GM12801 (cell line): ENCODE measurements at regions not wholly inside any gene's neighbourhood (a gene's known extent, or its start where the extent isn't known, plus 50 kb on each side); places are given as distances from the start of the nearest gene placed in this dataset.

ENCODE experiments used
- CTCF ChIP-seq: IDR thresholded peaks from one replicate; pipeline ENCODE4 v1.5.1; 2011; ENCODE audit warnings: control low read depth; ENCODE audit not compliant: insufficient read length; ENCODE audit errors: extremely low read depth

- TF ChIP-seq CTCF: no peak
Observed at GRCh38 chr16:52050418-52050817, 496.5 kb downstream of the TOX3 start.

DNA sequence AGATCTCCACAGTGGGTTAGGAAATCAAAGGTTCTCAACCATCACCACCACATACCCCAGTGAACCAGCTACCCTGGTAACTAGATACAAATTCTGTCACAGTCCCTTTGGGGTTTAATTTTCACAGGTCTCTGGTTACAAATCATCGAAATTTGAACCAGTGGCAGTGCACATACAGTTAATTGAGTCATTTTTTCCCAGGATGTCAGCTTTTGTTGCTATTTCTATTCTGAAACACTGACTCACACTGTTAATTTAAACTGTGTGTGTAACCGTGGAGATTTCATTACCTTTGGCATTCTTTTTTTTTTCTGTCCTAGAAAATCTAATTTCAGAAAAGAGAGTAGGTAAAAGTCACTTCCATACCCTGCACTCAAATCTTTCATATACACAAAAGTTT lies 511.5 kb downstream of the TOX3 start:
- TF ChIP-seq CTCF: no peak

DNA sequence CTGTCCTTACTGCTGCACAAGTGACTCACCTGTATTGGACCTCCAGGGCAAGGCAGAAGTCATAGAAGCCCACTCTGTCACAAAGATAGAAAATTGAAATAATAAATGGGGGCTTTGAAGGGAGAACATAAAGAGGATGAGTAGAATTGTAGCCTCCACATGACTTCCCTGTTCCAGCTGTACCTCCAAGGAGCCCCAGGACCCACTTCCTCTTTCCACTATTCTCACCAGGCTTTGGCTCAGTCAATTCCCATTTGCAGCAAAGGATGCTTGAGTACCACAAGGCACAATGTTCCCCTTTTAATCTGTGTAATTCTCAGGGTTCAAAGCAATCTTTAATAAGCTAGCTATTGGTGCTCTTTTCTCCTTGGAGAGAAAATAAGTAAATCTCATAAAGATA lies 512.1 kb downstream of the TOX3 start:
- TF ChIP-seq CTCF: no peak

- TF ChIP-seq CTCF: no peak
Observed at GRCh38 chr16:52033992-52034391, 513.0 kb downstream of the TOX3 start.

- TF ChIP-seq CTCF: no peak
Observed at GRCh38 chr16:52022980-52023379, 524.0 kb downstream of the TOX3 start.

DNA sequence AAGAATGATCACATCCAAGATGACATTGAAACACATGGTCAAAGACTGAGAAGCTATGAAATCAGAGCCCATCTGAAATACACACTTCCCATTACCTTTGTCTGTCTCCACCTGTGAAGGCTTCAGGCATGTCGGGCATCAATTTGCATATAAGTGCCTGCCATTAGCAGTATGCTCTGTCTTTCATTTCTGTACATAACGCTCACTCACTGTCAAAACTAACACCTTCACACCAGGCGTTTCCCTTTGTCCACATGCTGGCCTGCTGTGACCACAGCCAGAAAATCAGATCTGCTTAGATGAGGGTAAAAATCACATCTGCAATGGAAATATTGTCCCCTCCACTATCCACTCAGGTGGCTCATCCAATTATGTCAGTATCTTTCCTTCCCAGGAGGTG lies 524.8 kb downstream of the TOX3 start:
- no peak for TF ChIP-seq CTCF

GRCh38 chr16:52016387-52016786 lies 530.6 kb downstream of the TOX3 start:
- no peak for TF ChIP-seq CTCF

DNA sequence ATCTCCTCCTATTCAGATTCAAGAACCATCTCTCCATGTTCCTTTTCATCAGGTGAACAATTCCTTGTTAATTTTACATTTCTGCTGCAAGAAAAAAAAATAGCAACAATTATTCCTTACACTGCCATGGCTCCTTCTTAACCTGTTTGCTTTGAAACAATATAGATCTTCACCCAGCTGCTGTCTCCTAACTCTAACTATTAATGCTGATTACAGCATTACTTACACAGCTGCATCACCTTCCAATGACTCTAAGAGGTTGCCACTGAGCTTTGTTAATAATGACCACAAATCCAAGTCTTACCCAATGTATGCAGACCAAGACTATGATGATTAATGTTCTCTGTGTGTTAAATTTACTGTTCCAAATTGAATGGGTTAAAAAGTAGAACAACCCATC lies 541.4 kb downstream of the TOX3 start:
- no peak for TF ChIP-seq CTCF
